ENCODE measurements at regions not wholly inside any gene's neighbourhood (a gene's known extent, or its start where the extent isn't known, plus 50 kb on each side); places are given as distances from the start of the nearest gene placed in this dataset.

- no peak for DNase-seq
Observed at GRCh38 chr1:221884821-221885220, 142.9 kb upstream of the DUSP10 start.

GRCh38 chr1:221881805-221882581 is 140.1 kb upstream of the DUSP10 start:
- Mint-ChIP-seq H3K4me1 (peaks cover 0 to 5% (median 0%) of the 10 kb centered on the region in 7 donors), H3K4me3 (no peak overlapping the region), H3K9me3 (peaks cover 0 to 2% (median 0%) of the 10 kb centered on the region in 11 donors), H3K27ac (no peak overlapping the region), H3K27me3 (peaks cover 0 to 22% (median 2%) of the 10 kb centered on the region in 5 donors), H3K36me3 (peaks cover 0 to 4% (median 0%) of the 10 kb centered on the region in 5 donors)
- Histone ChIP-seq H3K4me1 (ENCODE audit: control insufficient read depth in 2 of 2, insufficient read depth in 2 of 2, low read length in 2 of 2) (no peaks in the 10 kb centered on the region), H3K36me3 (ENCODE audit: control insufficient read depth in 2 of 3, insufficient read depth in 3 of 3, low read length in 3 of 3) (no peaks in the 10 kb centered on the region), H3K9me3 (ENCODE audit: control insufficient read depth in 2 of 3, low read length in 3 of 3) (no peaks in the 10 kb centered on the region), H3K27ac (ENCODE audit: low read depth, low read length) (no peak overlapping the region), H3K4me3 (ENCODE audit: low read length) (no peak overlapping the region), H3K27me3 (ENCODE audit: control insufficient read depth in 2 of 2, insufficient read depth in 2 of 2, low read length in 2 of 2) (no peaks in the 10 kb centered on the region)
- intact Hi-C loops (cut with micrococcal nuclease), result no loop called here
- POLR2A ChIA-PET, result no interaction called here
- DNase-seq (no peak), ATAC-seq (no peak)
- CTCF ChIA-PET, result no interaction called here

More at GRCh38 chr1:221884821-221885220, 142.9 kb upstream of the DUSP10 start:
- ATAC-seq, result no peak
- Mint-ChIP-seq H3K36me3 (peaks cover 0 to 3% (median 0%) of the 10 kb centered on the region in 5 donors), H3K4me3 (no peak overlapping the region), H3K27ac (no peak overlapping the region), H3K27me3 (peaks cover 0 to 26% (median 12%) of the 10 kb centered on the region in 5 donors), H3K9me3 (peaks cover 0 to 2% (median 0%) of the 10 kb centered on the region in 11 donors), H3K4me1 (peaks cover 0 to 5% (median 0%) of the 10 kb centered on the region in 7 donors)
- no peak overlapping the region for H3K4me3 ChIP-seq (ENCODE audit: low read length)
- CTCF ChIA-PET, result no interaction called here
- no peaks in the 10 kb centered on the region for H3K27me3 ChIP-seq (ENCODE audit: control insufficient read depth in 2 of 2, insufficient read depth in 2 of 2, low read length in 2 of 2)
- no peaks in the 10 kb centered on the region for H3K4me1 ChIP-seq (ENCODE audit: control insufficient read depth in 2 of 2, insufficient read depth in 2 of 2, low read length in 2 of 2)
- no peaks in the 10 kb centered on the region for H3K36me3 ChIP-seq (ENCODE audit: control insufficient read depth in 2 of 3, insufficient read depth in 3 of 3, low read length in 3 of 3)
- POLR2A ChIA-PET, result no interaction called here
- no peak overlapping the region for H3K27ac ChIP-seq (ENCODE audit: low read depth, low read length)
- no peaks in the 10 kb centered on the region for H3K9me3 ChIP-seq (ENCODE audit: control insufficient read depth in 2 of 3, low read length in 3 of 3)
- intact Hi-C loops (cut with micrococcal nuclease), result loop anchor here in 1 of 2 donors (5.0 kb wide), 1 partner anchor 572 kb away; no protein-coding TSS in a partner anchor

GRCh38 chr1:221880182-221880581 is 138.3 kb upstream of the DUSP10 start:
- ChIA-PET POLR2A (no interaction called here), CTCF (no interaction called here)
- ATAC-seq, result no peak
- intact Hi-C loops (cut with micrococcal nuclease), result no loop called here
- Mint-ChIP-seq H3K27me3 (peaks cover 0 to 11% (median 4%) of the 10 kb centered on the region in 5 donors), H3K27ac (no peak overlapping the region), H3K4me1 (peaks cover 0 to 5% (median 0%) of the 10 kb centered on the region in 7 donors), H3K9me3 (peaks cover 0 to 2% (median 0%) of the 10 kb centered on the region in 11 donors), H3K36me3 (peaks cover 0 to 3% (median 0%) of the 10 kb centered on the region in 5 donors), H3K4me3 (no peak overlapping the region)
- no peak overlapping the region for H3K4me3 ChIP-seq (ENCODE audit: low read length)
- no peak overlapping the region for H3K27ac ChIP-seq (ENCODE audit: low read depth, low read length)
- H3K9me3 ChIP-seq (ENCODE audit: control insufficient read depth in 2 of 3, low read length in 3 of 3), result no peaks in the 10 kb centered on the region
- H3K27me3 ChIP-seq (ENCODE audit: control insufficient read depth in 2 of 2, insufficient read depth in 2 of 2, low read length in 2 of 2), result no peaks in the 10 kb centered on the region
- no peak for DNase-seq
- H3K4me1 ChIP-seq (ENCODE audit: control insufficient read depth in 2 of 2, insufficient read depth in 2 of 2, low read length in 2 of 2), result no peaks in the 10 kb centered on the region
- H3K36me3 ChIP-seq (ENCODE audit: control insufficient read depth in 2 of 3, insufficient read depth in 3 of 3, low read length in 3 of 3), result no peaks in the 10 kb centered on the region

GRCh38 chr1:221878134-221878533 is 136.2 kb upstream of the DUSP10 start:
- ATAC-seq (no peak), DNase-seq (no peak)
- no peaks in the 10 kb centered on the region for H3K9me3 ChIP-seq (ENCODE audit: control insufficient read depth in 2 of 3, low read length in 3 of 3)
- H3K27ac Mint-ChIP-seq, result no peak overlapping the region
- H3K4me3 ChIP-seq (ENCODE audit: low read length), result no peak overlapping the region
- no peak overlapping the region for H3K4me3 Mint-ChIP-seq
- POLR2A ChIA-PET, result no interaction called here
- H3K27ac ChIP-seq (ENCODE audit: low read depth, low read length), result no peak overlapping the region
- peaks cover 0 to 1% (median 0%) of the 10 kb centered on the region in 11 donors for H3K9me3 Mint-ChIP-seq
- intact Hi-C loops (cut with micrococcal nuclease), result no loop called here
- H3K27me3 ChIP-seq (ENCODE audit: control insufficient read depth in 2 of 2, insufficient read depth in 2 of 2, low read length in 2 of 2), result no peaks in the 10 kb centered on the region
- no peaks in the 10 kb centered on the region for H3K36me3 ChIP-seq (ENCODE audit: control insufficient read depth in 2 of 3, insufficient read depth in 3 of 3, low read length in 3 of 3)
- CTCF ChIA-PET, result interaction anchor here (0.7 kb wide), 1 partner anchor 66 kb away, joined by 3 read pairs; no protein-coding TSS in a partner anchor
- H3K36me3 Mint-ChIP-seq, result peaks cover 0 to 4% (median 0%) of the 10 kb centered on the region in 5 donors
- H3K27me3 Mint-ChIP-seq, result peaks cover 0 to 11% (median 4%) of the 10 kb centered on the region in 5 donors
- H3K4me1 Mint-ChIP-seq, result peaks cover 0 to 11% (median 0%) of the 10 kb centered on the region in 7 donors
- H3K4me1 ChIP-seq (ENCODE audit: control insufficient read depth in 2 of 2, insufficient read depth in 2 of 2, low read length in 2 of 2), result no peaks in the 10 kb centered on the region

- H3K4me3 ChIP-seq (ENCODE audit: low read length), result no peak overlapping the region
- H3K27ac Mint-ChIP-seq, result no peak overlapping the region
- H3K27ac ChIP-seq (ENCODE audit: low read depth, low read length), result no peak overlapping the region
- H3K36me3 Mint-ChIP-seq, result peaks cover 0 to 4% (median 0%) of the 10 kb centered on the region in 5 donors
- H3K9me3 ChIP-seq (ENCODE audit: control insufficient read depth in 2 of 3, low read length in 3 of 3), result no peaks in the 10 kb centered on the region
- intact Hi-C loops (cut with micrococcal nuclease), result no loop called here
- H3K9me3 Mint-ChIP-seq, result peaks cover 0 to 1% (median 0%) of the 10 kb centered on the region in 11 donors
- H3K4me1 Mint-ChIP-seq, result peaks cover 0 to 11% (median 0%) of the 10 kb centered on the region in 7 donors
- no peak for DNase-seq
- ChIA-PET POLR2A (no interaction called here), CTCF (no interaction called here)
- no peak overlapping the region for H3K4me3 Mint-ChIP-seq
- H3K4me1 ChIP-seq (ENCODE audit: control insufficient read depth in 2 of 2, insufficient read depth in 2 of 2, low read length in 2 of 2), result no peaks in the 10 kb centered on the region
- ATAC-seq, result no peak
- peaks cover 0 to 11% (median 4%) of the 10 kb centered on the region in 5 donors for H3K27me3 Mint-ChIP-seq
- H3K36me3 ChIP-seq (ENCODE audit: control insufficient read depth in 2 of 3, insufficient read depth in 3 of 3, low read length in 3 of 3), result no peaks in the 10 kb centered on the region
- H3K27me3 ChIP-seq (ENCODE audit: control insufficient read depth in 2 of 2, insufficient read depth in 2 of 2, low read length in 2 of 2), result no peaks in the 10 kb centered on the region
Observed at GRCh38 chr1:221877311-221877710, 135.4 kb upstream of the DUSP10 start.

- peaks cover 0 to 11% (median 0%) of the 10 kb centered on the region in 7 donors for H3K4me1 Mint-ChIP-seq
- no peak overlapping the region for H3K4me3 Mint-ChIP-seq
- no peak for DNase-seq
- ChIA-PET CTCF (no interaction called here), POLR2A (no interaction called here)
- H3K27me3 Mint-ChIP-seq, result peaks cover 0 to 9% (median 4%) of the 10 kb centered on the region in 5 donors
- no peak overlapping the region for H3K27ac Mint-ChIP-seq
- H3K4me1 ChIP-seq (ENCODE audit: control insufficient read depth in 2 of 2, insufficient read depth in 2 of 2, low read length in 2 of 2), result no peaks in the 10 kb centered on the region
- H3K4me3 ChIP-seq (ENCODE audit: low read length), result no peak overlapping the region
- H3K27me3 ChIP-seq (ENCODE audit: control insufficient read depth in 2 of 2, insufficient read depth in 2 of 2, low read length in 2 of 2), result no peaks in the 10 kb centered on the region
- H3K27ac ChIP-seq (ENCODE audit: low read depth, low read length), result no peak overlapping the region
- peaks cover 0 to 4% (median 0%) of the 10 kb centered on the region in 5 donors for H3K36me3 Mint-ChIP-seq
- no peaks in the 10 kb centered on the region for H3K9me3 ChIP-seq (ENCODE audit: control insufficient read depth in 2 of 3, low read length in 3 of 3)
- peaks cover 0 to 1% (median 0%) of the 10 kb centered on the region in 11 donors for H3K9me3 Mint-ChIP-seq
- no peaks in the 10 kb centered on the region for H3K36me3 ChIP-seq (ENCODE audit: control insufficient read depth in 2 of 3, insufficient read depth in 3 of 3, low read length in 3 of 3)
- ATAC-seq, result no peak
- intact Hi-C loops (cut with micrococcal nuclease), result no loop called here
Observed at GRCh38 chr1:221875004-221875330, 133.1 kb upstream of the DUSP10 start.

Data from naive thymus-derived CD4-positive, alpha-beta T cell (primary cell).